Stimulated activated CD4-positive, alpha-beta T cell treated with anti-CD3 and anti-CD28 coated beads, Interleukin-15, amount 100 ng/mL, for 48 hours (primary cell): ENCODE measurements at regions not wholly inside any gene's neighbourhood (a gene's known extent, or its start where the extent isn't known, plus 50 kb on each side); places are given as distances from the start of the nearest gene placed in this dataset.
"Not testable (repeated sequence)": the region's sequence is repeated elsewhere in the genome, so short reads cannot be mapped to it uniquely, and the experiment has no call there.

Experiments used
- DNase-seq, 2 donors: peaks; one replicate each; pipeline ENCODE4 v3.0.0-alpha.2; 2020; ENCODE audit warnings: low read depth in 2 of 2

GRCh38 chr16:55015181-55015913 is 84.7 kb downstream of the IRX5 start:
- DNase-seq, result no peak

GRCh38 chr16:55016515-55016914 is 85.8 kb downstream of the IRX5 start:
- no peak for DNase-seq

GRCh38 chr16:55017321-55017720 is 86.7 kb downstream of the IRX5 start:
- DNase-seq, result no peak

GRCh38 chr16:55018881-55019280 is 88.2 kb downstream of the IRX5 start:
- DNase-seq, result no peak

GRCh38 chr16:55019419-55020131 is 88.9 kb downstream of the IRX5 start:
- DNase-seq, result no peak

- DNase-seq, result no peak
Measured at GRCh38 chr16:55021595-55022475, 91.2 kb downstream of the IRX5 start.

GRCh38 chr16:55027260-55027659 is 96.6 kb downstream of the IRX5 start:
- not testable (repeated sequence) for DNase-seq

GRCh38 chr16:55029509-55029908 is 98.8 kb downstream of the IRX5 start:
- DNase-seq, result no peak

- no peak for DNase-seq
Measured at GRCh38 chr16:55030944-55031343, 100.3 kb downstream of the IRX5 start.

- no peak for DNase-seq
Measured at GRCh38 chr16:55031481-55031880, 100.8 kb downstream of the IRX5 start.

GRCh38 chr16:55033225-55034156 is 102.8 kb downstream of the IRX5 start:
- DNase-seq, result no peak

- DNase-seq, result no peak
Measured at GRCh38 chr16:55035029-55035428, 104.4 kb downstream of the IRX5 start.

- DNase-seq, result no peak
Measured at GRCh38 chr16:55035956-55036355, 105.3 kb downstream of the IRX5 start.

- no peak for DNase-seq
Measured at GRCh38 chr16:55036371-55036821, 105.7 kb downstream of the IRX5 start.

GRCh38 chr16:55037046-55037445 is 106.4 kb downstream of the IRX5 start:
- no peak for DNase-seq

GRCh38 chr16:55037966-55038365 is 107.3 kb downstream of the IRX5 start:
- DNase-seq, result no peak

- no peak for DNase-seq
Measured at GRCh38 chr16:55039042-55039441, 108.4 kb downstream of the IRX5 start.

- no peak for DNase-seq
Measured at GRCh38 chr16:55039511-55039910, 108.8 kb downstream of the IRX5 start.

GRCh38 chr16:55039931-55040330 is 109.3 kb downstream of the IRX5 start:
- no peak for DNase-seq

GRCh38 chr16:55040366-55041086 is 109.9 kb downstream of the IRX5 start:
- DNase-seq, result no peak
